AG20443 (cell line): ENCODE measurements at regions not wholly inside any gene's neighbourhood (a gene's known extent, or its start where the extent isn't known, plus 50 kb on each side); places are given as distances from the start of the nearest gene placed in this dataset.

Source experiments
- DNase-seq: peaks from one replicate; pipeline ENCODE4 v3.0.0; 2012; ENCODE audit warnings: low spot score, mixed read lengths

- no peak for DNase-seq
These were observed 184.3 kb downstream of the ANXA2 start for GRCh38 chr15:60213377-60214000.

- DNase-seq: no peak
These were observed 183.6 kb downstream of the ANXA2 start for GRCh38 chr15:60214201-60214600.

- no peak for DNase-seq
These were observed 182.4 kb downstream of the ANXA2 start for GRCh38 chr15:60215225-60215963.

GRCh38 chr15:60217161-60217560 is 180.6 kb downstream of the ANXA2 start:
- DNase-seq: no peak

GRCh38 chr15:60218256-60218655 is 179.5 kb downstream of the ANXA2 start:
- DNase-seq: no peak

- DNase-seq: no peak
These were observed 177.9 kb downstream of the ANXA2 start for GRCh38 chr15:60219866-60220265.

- no peak for DNase-seq
These were observed 176.4 kb downstream of the ANXA2 start for GRCh38 chr15:60221356-60221755.

- DNase-seq: no peak
These were observed 175.4 kb downstream of the ANXA2 start for GRCh38 chr15:60222404-60222803.

GRCh38 chr15:60223176-60223575 is 174.6 kb downstream of the ANXA2 start:
- DNase-seq: no peak

GRCh38 chr15:60226924-60227323 is 170.9 kb downstream of the ANXA2 start:
- DNase-seq: no peak

- DNase-seq: no peak
These were observed 169.7 kb downstream of the ANXA2 start for GRCh38 chr15:60228101-60228500.

- DNase-seq: no peak
These were observed 169.2 kb downstream of the ANXA2 start for GRCh38 chr15:60228619-60229018.

- no peak for DNase-seq
These were observed 161.7 kb downstream of the ANXA2 start for GRCh38 chr15:60235951-60236710.

- DNase-seq: no peak
These were observed 160.3 kb downstream of the ANXA2 start for GRCh38 chr15:60237446-60237845.

- DNase-seq: no peak
These were observed 154.0 kb downstream of the ANXA2 start for GRCh38 chr15:60243769-60244168.

- DNase-seq: no peak
These were observed 153.0 kb downstream of the ANXA2 start for GRCh38 chr15:60244813-60245212.

GRCh38 chr15:60250316-60250715 is 147.5 kb downstream of the ANXA2 start:
- no peak for DNase-seq

- no peak for DNase-seq
These were observed 146.3 kb downstream of the ANXA2 start for GRCh38 chr15:60251300-60252070.

- no peak for DNase-seq
These were observed 143.4 kb downstream of the ANXA2 start for GRCh38 chr15:60254416-60254815.

- DNase-seq: no peak
These were observed 142.4 kb downstream of the ANXA2 start for GRCh38 chr15:60255390-60255789.

- no peak for DNase-seq
These were observed 140.1 kb downstream of the ANXA2 start for GRCh38 chr15:60257591-60258159.

- DNase-seq: no peak
These were observed 138.3 kb downstream of the ANXA2 start for GRCh38 chr15:60259469-60259868.
